H1 (cell line): ENCODE measurements at regions not wholly inside any gene's neighbourhood (a gene's known extent, or its start where the extent isn't known, plus 50 kb on each side); places are given as distances from the start of the nearest gene placed in this dataset.

Experiments
- BCL11A ChIP-seq, 2 experiments: IDR thresholded peaks; one replicate each; pipeline ENCODE4 v1.6.1; 2011; ENCODE audit warnings: low read depth in 2 of 2, low read length in 2 of 2, mild to moderate bottlenecking in 2 of 2
- CBX8 ChIP-seq: fragments of 300-800, 300-1000 bp; sonication (generic); IDR thresholded peaks from 2 replicates; pipeline ENCODE4 v1.7.1; 2016; ENCODE audit warnings: low read depth, low read length, borderline replicate concordance
- CTCF ChIP-seq, 3 experiments: IDR thresholded peaks; 1 replicate in 2 of 3; 2 replicates in 1 of 3; pipeline versions ENCODE4 v1.5.1 to v1.6.1; 2011; ENCODE audit warnings: low read length in 3 of 3, mild to moderate bottlenecking in 3 of 3, inconsistent platforms in 2 of 3, low read depth in 1 of 3, moderate library complexity in 1 of 3; ENCODE audit not compliant: insufficient read depth in 1 of 3; ENCODE audit errors: control extremely low read depth in 1 of 3
- EZH2 ChIP-seq: fragments of 200-600 bp; sonication (generic); IDR thresholded peaks from 2 replicates; pipeline ENCODE4 v1.7.1; 2012; ENCODE audit warnings: low read depth, mild to moderate bottlenecking, moderate library complexity, low read length, inconsistent platforms; ENCODE audit not compliant: severe bottlenecking
- KDM1A ChIP-seq: fragments of 200-600, 300-600 bp; sonication (generic); IDR thresholded peaks from 2 replicates; pipeline ENCODE4 v1.7.1; 2016; ENCODE audit warnings: mild to moderate bottlenecking, low read length, borderline replicate concordance
- KDM5A ChIP-seq: fragments of 200-600 bp; IDR thresholded peaks from 2 replicates; pipeline ENCODE4 v1.7.1; 2012; ENCODE audit warnings: mild to moderate bottlenecking, low read length, inconsistent platforms, mixed read lengths
- MAX ChIP-seq: IDR thresholded peaks from 2 replicates; pipeline ENCODE4 v1.6.1; 2012; ENCODE audit warnings: inconsistent platforms
- NRF1 ChIP-seq: IDR thresholded peaks from 2 replicates; pipeline ENCODE4 v1.6.1; 2011; ENCODE audit warnings: mild to moderate bottlenecking, low read depth, low read length, improper control_type of control experiment
- TAF7 ChIP-seq: optimal IDR thresholded peaks from 2 replicates; pipeline ENCODE3; 2011; ENCODE audit warnings: low read depth, mild to moderate bottlenecking, inconsistent platforms, low read length, moderate library complexity, borderline replicate concordance

GRCh38 chr6:4301871-4302270 lies 166.5 kb upstream of the ECI2 start:
- TF ChIP-seq CTCF (IDR thresholded peaks at IDR 0.05; ENCODE audit: control extremely low read depth in 1 of 3, insufficient read depth in 1 of 3, low read depth in 1 of 3, low read length in 3 of 3) (no peak), EZH2 (no peak), TAF7 (no peak), MAX (no peak), NRF1 (no peak), BCL11A (IDR thresholded peaks at IDR 0.05; ENCODE audit: low read depth in 2 of 2, low read length in 2 of 2) (no peak), CBX8 (no peak), KDM5A (no peak), KDM1A (no peak)
